Right lobe of liver (tissue), 4 donors: ENCODE measurements at regions not wholly inside any gene's neighbourhood (a gene's known extent, or its start where the extent isn't known, plus 50 kb on each side); places are given as distances from the start of the nearest gene placed in this dataset.

ENCODE experiments used
- CTCF ChIP-seq, 4 donors: fragments of 200-600 bp in 3 of 4; fragments of 450-650 bp in 1 of 4; IDR thresholded peaks; one replicate each; pipeline versions ENCODE4 v1.5.1 to v1.8.0; 2016 to 2022; ENCODE audit warnings: antibody characterized with exemption in 4 of 4, mild to moderate bottlenecking in 2 of 4
- POLR2A ChIP-seq: fragments of 450-650 bp; IDR thresholded peaks from one replicate; pipeline ENCODE4 v1.6.1; 2017; ENCODE audit warnings: antibody characterized with exemption, mild to moderate bottlenecking
- donor health status: DM: no; HTN: no; CAD: no.
- donor health status: DM: no; HTN: no; CAD: no.
- donor health status: DM: no; HTN: yes; CAD: no.

- TF ChIP-seq CTCF (IDR thresholded peaks at IDR 0.05) (no peak), POLR2A (no peak)
These were observed 94.7 kb upstream of the PDZRN3 start for GRCh38 chr3:73719413-73719851.
